Amniotic stem cell (primary cell): ENCODE measurements at regions not wholly inside any gene's neighbourhood (a gene's known extent, or its start where the extent isn't known, plus 50 kb on each side); places are given as distances from the start of the nearest gene placed in this dataset.

ENCODE experiments used
- DNase-seq: peaks from one replicate; lab custom pipeline; 2025; lab: John Stamatoyannopoulos, UW

DNA sequence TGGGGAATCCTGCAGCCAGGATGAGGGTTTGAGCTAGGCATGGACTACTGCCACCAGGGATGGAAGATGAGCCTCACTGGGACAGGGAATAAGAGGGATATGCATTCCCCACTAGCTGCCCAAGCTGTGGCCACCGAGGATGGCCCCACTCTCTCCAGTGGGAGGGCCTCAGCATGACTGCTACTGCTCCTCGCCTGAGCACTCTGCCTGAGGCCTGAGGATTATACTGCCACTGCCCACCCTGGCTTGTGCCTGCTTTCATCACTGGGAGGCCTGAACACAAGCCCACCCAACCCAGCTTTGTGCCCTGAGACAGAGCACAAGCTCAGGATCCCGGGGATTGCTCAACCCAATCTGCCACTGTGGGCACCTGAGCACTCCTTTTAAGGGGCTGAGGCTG, 425.6 kb downstream of the RASEF start:
- DNase-seq: no peak

DNA sequence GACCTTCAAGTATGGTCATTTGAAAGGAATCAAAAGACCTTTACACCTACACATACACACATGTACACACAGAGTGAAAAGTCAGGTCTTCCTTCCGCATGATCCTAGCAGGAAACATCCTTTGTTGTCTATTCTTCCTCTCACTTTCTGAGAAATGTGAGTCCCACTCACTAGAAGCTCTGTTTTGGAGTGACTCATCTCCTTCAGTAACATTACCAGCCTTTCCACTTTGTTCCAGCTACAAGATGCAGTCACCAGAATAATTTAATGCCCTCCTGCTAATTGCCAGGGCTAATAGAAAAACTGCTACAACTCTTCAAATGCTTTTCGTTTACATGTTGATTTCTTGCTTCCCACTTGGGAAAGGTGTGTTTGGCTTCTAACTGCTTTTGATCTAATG, 417.3 kb downstream of the RASEF start:
- DNase-seq: no peak

DNA sequence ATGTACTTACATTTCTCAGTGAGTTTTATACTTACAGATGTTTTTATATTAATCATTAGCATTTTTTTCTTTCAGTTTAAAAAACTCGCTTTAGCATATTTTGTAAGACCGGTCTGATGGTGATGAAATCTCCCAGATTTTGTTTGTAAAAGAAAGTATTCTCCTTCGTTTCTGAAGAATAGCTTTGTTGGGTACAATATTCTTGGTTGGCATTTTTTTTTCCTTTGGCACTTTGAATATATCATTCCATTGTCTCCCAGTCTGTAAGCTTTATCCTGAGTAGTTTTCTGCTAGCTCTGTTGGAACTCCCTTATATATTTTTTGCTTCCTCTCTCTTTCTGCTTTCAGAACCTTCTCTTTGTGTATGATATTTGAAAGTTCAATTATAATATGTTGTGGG, 412.6 kb downstream of the RASEF start:
- no peak for DNase-seq

DNA sequence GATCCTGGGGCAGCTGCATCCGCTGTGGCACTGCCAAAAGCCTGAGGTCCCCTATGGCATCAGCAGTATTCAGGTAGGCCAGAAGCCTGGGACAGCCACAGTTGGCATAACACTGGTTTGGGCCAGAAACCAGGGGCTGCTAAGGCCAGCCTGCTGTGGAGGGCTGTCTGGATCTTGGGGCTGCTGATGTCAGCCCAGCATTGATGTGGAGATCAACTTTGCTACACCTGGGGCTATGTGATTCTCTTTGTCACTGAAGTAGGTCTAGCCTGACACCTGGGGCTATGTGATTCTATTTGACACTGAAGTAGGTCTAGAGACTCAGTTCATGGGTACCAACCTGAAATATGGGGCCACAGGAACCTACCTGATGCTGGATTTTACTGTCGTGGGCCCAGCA, 411.5 kb downstream of the RASEF start:
- DNase-seq: no peak

DNA sequence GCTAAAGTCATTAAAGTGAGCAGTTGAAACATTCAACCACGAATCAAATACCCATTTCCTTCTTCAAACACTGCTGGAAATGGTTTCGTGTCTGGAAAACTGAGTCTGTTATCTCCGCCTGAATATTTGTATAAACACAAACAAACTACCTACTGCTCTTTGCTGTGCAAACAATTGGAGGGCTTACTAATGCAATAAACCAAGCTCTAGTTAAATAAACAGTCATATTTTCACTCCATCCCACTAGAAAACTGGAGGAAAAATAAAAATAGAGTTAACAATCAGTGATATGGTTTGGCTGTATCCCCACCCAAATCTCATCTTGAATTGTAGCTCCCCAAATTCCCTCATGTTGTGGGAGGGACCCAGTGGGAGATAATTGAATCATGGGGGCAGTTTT, 397.6 kb downstream of the RASEF start:
- DNase-seq: no peak

DNA sequence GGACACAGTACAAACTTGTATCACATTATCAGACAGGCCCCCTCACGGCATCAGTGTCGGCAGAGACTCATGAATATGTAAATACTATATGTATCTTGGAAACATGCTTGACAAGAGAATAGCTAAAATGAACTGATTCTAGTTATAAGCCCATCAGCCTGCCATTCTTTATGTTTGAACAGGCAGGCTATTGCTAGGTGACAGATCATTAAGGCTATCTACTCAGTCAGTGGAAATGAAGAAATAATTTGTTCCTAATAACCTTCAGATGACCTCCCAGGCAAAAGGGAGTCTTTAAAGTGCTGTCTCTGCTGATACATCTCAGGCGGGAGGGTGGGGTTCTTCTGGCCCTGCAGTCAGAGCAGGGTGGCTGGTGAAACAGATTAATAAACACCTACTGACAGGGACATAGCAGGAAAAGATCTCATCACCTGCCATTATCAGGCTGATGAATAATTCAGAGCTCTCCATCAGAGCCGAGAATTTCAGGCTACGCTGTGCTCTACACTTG, 394.2 kb downstream of the RASEF start:
- no peak for DNase-seq

DNA sequence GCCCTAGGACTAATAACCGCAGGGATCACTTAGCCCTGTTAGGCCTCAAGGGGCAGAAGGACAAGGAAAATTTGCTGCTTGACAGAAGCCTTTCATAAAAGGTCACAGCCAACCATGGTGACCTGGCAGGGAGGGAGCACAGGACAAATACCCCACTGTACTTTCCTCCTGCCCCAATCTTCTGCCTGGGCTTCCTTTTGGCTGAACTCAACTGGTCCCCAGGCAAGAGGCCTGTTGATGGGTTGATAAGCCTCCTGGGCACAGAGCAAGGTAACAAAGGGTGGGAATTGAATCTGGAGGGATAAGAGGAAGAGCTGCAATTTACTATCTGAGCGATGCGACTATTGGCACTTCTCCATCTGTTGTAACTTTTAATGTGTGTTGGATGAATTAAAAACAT, 392.9 kb downstream of the RASEF start:
- DNase-seq: no peak

DNA sequence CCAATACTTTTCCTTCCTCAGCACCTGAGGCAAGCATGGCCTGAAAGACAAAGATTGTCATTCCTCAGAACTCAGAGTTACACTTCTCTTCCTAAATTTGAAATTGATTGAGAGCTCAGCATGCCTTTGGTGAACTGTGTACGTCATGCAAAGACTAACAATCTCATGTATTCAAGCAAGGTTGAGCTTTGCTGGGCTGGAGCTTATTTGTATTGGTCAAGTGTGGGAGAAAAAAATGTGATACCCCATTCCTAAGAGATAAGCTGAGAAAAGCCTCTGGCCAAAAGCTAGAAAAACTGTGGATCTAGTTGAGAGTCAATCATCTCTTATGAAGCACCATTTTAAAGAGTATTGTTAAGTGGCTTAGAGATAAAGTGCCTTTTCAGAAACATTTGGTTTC, 392.2 kb downstream of the RASEF start:
- no peak for DNase-seq

DNA sequence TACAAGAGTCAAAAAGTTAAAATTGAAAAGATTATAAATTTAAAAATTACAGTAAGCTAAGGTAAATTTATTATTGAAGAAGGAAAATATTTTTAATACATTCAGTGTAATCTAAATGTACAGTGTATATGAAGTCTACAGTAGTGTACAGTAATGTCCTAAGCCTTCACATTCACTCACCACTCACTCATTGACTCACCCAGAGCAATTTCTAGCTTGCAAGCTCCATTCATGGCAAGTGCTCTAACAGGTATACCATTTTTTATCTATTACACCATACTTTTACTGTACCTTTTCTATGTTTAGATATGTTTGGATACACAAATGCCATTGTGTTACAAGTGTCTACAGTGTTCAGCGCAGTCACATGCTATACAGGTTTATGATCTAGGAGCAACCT, 389.7 kb downstream of the RASEF start:
- DNase-seq: no peak

DNA sequence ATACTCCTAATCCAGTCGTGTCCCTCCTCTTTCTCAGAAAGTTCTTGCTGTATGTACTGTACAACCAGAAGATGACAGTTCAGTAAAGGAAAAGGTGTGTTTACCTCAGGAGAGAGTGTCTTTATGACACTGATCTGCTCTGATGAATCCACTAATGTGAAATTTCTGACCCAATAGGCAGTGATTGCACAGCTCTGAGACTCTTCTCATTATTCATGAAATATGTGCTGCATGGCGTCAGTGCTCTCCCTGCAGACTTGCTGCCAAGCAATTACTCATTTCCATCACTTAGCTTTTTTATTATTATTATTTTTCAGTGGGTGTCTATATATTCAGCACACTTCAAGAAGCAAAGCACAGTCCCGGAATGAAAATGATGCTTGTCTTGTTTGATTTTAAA, 389.0 kb downstream of the RASEF start:
- no peak for DNase-seq

DNA sequence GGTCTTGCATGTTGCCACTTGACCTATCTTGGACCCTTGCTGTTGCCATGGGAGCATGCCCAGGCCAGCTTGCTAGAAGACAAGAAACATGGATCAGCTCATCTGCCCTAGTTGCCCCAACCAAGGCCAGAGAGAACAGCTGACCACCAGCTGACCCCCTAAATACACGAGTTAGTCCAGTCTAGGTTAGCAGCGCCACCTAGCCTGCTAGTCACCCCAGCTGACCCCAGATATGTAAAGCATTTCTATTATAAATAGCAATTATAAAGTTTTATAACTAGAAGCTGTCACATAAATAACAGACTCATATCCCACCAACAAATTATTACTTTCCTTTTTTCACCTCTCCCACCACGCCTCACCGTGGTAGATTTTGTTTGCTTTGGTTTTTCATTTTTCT, 387.8 kb downstream of the RASEF start:
- DNase-seq: no peak

DNA sequence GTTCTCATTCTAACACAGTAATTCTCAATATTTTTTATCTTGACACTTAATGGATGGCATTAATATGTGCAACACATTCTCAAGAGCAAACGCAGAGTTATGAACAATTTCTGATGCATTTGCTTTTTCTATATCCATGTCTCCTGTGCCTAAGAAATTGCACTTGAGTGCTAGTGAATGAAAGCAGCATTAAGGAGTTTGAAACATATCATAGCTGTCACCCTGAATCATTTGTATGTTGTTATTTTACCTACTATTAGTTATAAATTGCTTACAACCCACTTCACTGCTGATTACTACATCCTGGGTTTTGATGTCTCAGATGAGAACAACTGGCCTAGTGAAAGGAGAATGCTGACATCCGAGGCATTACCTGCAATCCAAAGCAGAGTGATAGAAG, 387.3 kb downstream of the RASEF start:
- no peak for DNase-seq

DNA sequence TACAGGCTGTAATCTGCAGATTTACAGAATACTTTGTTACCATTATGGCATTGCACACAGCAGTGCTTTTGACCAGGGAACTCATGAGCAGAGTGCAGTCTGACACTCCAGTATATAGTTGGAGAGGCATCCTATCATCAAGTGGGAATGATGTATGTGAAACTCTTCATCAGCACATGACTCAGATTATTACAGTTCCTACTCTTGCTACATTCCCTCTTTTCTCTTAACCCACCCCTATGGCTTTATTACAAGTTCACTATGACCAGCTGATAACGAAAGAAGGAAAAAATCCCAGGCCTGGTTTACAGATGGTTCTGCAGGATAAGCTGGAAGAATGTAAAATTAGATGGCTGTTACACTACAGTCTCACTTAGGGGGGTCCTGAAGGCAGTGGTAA, 385.9 kb downstream of the RASEF start:
- DNase-seq: no peak

DNA sequence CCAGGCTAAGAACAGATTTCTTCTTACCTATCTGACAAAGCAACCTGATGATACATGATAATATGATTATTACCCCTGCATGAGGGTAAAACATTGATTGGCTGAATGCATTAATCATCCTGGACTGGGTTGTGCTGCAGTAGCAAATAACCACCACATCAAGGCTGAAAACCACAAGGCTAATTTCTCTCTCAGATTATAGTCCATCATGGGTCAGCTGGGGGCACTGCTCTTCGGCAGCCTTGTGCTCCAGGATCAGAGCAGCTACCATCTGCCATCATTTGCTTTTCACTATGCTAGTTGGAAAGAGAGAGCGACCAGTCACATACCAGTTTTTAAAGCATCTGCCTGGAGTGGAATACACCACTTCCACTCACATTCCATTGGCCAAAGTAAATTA, 383.5 kb downstream of the RASEF start:
- no peak for DNase-seq

DNA sequence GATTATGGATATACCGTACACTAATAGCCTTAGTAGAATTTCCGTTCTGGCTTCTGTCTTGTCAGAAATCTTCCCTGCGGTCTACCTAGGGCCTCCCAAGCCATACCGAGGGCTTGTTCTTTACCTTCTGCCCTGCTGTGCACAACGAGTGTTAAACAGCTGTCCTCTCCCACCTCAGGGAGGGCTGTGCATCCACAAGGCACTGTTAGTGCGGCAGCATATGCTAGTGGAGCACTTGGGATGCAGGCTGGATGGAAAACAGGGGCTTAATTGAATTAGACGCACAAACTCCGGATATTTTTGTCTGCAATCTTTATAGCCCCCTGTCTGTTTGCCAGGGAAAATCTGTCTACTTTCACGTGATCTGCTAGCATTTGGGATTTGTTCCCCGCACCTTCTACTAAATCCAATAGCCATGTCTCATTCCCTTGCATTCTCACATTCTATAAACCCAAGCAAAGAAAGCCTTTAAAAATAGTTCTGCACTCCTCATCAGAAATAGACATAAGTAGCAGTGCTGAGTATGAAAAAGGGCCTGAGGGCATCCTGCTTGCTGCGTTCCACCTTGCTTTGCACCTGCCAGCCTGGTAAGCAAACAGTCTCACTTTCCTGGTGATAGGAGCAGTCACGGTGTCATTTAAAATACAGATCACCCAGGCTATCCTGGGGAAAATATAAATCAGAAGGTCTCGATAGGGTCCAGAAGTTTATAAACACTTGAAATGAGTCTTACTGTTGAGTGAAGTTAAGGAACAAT, 382.6 kb downstream of the RASEF start:
- no peak for DNase-seq

DNA sequence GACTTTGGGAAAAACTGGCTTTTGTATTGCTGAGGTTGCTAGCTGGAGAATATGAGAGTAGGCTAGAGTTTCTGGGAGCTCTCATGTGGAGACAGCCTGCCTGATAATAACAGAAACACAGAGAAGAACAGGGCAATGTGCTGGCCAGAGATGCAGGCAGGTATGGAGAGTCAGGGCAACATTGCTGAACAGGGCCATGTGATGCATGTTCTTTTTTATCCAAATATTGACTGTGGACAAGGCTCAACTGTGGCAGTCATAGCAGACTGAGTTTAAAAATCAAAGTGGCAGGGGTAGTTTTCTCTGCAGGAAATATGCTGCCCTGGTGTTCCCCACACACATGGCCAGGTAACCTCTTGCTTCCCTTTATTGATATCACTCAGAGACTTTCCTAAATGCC, 381.1 kb downstream of the RASEF start:
- DNase-seq: no peak

DNA sequence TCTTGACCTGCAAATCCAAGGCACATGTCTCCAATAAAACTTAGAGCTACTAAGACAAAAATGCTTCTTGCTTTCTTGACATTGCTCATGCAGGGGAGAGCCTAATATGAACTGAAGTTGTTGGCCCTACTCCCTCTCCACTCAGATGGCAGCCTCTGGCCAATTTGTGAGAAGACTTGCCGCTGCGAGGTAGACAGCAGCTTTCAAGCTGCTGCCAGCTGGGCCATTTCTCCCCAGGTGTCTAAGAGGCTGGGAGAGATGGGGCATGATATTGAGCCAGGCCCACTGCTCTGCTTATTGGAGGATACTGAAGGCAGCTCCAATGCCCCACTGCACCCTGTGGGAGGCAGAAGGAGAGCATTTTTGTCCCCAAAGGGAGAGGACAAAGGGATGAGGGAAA, 380.5 kb downstream of the RASEF start:
- DNase-seq: no peak

DNA sequence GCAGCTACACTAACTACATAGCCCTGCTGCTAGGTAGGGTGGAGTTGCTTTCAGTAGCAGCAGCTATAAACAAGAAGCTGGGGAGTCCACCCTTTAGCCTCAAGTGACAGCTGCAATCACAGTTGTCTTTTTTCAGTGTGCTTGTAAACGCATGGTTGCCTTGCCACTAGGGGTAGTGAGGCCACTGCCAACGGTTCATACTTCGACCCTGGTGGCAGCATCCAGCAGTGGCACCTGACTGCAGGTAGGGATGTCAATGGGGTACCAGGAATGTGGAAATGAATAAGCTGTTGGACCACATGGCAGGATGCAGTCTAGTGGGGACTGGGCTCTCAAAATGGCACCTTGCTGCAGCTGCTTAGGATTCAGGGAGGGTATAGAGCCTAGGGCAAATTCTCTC, 367.2 kb downstream of the RASEF start:
- DNase-seq: no peak

DNA sequence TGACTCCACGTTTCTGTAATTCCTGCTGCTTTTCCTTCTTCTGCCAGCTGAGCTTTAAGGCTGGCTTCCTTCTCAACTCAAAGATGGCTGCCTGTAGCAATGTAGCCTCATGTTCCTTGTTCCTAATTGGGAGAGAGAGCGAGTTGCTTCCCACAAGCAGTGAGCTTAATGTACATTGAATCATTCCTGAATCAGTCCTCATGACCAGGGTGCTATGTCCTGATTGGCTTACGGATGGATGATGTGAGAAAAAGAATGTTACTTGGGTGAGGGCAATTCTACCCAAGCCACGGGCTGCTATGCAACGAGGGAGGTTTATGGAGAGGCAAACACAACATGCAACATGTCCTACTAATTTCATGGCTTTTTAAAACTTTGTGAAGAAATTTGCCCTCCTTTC, 356.2 kb downstream of the RASEF start:
- DNase-seq: no peak

DNA sequence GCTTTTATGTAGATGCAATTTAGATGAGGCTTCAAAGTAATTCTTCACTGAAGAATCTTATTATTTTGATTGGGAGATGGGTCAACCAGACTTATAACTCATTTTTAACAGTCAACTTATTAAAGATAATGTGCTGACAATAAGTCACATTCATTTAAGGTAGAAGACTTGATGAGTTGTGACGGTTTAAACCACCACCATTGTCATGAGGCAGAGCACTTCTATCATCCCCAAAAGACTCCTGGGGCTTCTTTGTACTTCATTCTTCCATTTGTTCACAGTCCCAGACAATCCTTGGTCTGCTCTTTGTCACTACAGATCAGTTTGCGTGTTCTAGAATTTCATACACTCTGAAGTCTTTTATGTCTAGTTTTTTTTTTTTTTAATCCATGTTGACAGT, 346.1 kb downstream of the RASEF start:
- no peak for DNase-seq

DNA sequence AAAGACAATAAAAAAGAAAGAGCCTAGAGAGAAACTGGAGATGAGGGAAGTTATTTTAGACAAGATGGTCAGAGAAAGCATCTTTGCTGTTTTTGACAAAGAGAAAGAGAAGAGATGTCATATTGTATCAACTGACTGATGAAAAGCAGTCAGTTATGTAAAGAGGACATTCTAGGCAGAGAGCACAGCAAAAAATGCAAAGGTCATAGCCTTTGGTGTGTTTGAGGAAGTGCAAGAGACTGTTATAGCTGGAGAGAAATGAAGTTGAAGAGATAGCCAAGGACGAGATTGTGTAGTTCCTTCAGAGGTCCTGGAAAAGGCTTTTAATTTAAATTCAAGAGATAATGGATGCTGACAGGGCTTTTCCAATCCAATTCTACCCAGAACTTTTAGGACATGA, 342.4 kb downstream of the RASEF start:
- DNase-seq: no peak

DNA sequence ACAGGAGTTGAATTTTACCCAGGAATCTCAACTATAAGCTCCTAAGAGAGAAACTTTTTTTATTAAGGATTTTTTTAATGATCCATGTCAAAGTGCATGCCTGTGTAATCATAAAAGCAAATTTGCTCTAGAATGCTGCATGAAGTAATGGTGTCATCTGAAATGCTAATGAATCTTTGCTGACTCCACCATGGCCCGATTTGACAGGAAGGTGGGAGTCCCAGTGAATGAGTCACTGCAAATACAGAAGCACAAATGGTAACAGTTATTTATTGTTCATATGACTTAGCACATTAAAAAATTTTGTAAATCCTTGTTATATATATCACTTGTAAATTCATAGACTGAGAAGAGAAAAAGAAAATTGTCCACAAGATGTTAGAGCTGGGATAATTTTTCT, 341.3 kb downstream of the RASEF start:
- no peak for DNase-seq

DNA sequence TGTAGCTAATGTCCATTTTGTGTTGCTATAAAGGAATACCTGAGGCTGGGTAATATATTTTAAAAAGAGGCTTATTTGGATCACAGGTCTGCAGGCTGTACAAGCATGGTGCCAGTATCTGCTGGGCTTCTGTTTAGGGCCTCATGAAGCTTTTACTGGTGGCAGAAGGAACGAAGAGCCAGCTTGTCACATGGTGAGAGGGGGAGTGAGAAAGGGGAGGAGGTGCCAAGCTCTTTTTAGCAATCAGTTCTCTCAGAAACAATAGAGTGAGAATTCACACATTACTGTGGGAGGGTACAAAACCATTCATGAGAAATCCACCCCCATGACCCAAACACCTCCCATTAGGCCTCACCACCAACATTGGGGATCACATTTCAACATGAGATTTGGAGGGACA, 340.9 kb downstream of the RASEF start:
- DNase-seq: no peak

DNA sequence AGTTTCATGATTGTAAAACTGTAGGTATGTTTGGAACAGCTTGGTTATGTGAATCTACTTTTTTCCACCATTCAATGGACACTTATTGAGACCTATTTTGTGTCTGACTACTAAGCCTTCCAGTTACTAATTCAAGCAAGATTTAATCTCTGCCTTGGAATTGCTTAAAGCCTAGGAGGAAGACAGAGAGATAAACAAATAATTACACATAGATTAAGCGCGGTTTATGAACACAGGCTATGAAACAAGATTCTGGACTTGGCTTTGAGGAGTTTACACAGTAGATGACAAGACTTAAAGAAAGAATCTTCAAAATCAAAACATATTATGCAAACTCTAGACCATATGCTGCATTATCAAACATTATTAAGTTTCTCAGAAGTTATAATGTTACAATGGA, 340.4 kb downstream of the RASEF start:
- DNase-seq: no peak
